CD4-positive, alpha-beta T cell treated with Interleukin-15 for 4 hours (primary cell): ENCODE measurements at regions not wholly inside any gene's neighbourhood (a gene's known extent, or its start where the extent isn't known, plus 50 kb on each side); places are given as distances from the start of the nearest gene placed in this dataset.
A peak's percentile ranks its signal among the peaks of the same experiment; 100 is the strongest.
"Not testable (repeated sequence)": the region's sequence is repeated elsewhere in the genome, so short reads cannot be mapped to it uniquely, and the experiment has no call there.

Source experiments
- DNase-seq: peaks from one replicate; pipeline ENCODE4 v3.0.0-alpha.2; 2020; ENCODE audit warnings: low spot score

DNA sequence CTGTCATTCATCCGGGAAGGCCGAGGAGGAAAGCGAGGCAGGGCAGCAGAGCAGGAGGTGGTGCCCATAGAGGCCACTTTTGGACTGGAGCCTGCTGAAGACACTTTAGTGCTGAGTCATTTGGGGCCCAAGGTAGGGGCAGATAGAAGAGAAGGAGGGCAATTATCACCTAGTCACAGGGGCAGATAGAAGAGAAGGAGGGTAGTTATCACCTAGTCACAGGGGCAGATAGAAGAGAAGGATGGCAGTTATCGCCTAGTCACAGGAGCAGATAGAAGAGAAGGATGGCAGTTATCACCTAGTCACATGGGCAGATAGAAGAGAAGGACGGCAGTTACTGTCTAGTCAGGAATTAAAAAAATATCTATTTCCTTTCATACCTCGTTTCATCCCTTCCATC is 1372.6 kb downstream of the FOXD4L5 start:
- not testable (repeated sequence) for DNase-seq

DNA sequence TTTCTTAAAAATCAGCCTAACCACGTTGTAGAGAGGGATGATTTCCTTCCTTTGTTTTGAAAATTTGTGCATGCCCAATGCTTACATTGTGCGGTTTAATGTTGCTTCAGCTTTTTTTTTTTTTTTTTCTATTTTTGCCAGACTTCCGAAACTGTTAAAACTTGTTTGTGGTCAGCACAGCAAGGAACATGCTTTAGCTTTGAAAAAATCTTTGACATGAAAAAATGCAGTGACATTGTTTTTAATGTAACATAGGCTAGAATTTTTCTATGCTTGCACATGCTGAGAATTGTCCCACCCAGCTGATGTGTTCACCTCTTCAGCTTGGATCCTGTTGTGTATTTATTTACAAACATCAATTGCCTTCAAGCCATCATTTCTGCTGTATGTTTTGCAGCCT is 1375.9 kb downstream of the FOXD4L5 start:
- DNase-seq, result not testable (repeated sequence)

DNA sequence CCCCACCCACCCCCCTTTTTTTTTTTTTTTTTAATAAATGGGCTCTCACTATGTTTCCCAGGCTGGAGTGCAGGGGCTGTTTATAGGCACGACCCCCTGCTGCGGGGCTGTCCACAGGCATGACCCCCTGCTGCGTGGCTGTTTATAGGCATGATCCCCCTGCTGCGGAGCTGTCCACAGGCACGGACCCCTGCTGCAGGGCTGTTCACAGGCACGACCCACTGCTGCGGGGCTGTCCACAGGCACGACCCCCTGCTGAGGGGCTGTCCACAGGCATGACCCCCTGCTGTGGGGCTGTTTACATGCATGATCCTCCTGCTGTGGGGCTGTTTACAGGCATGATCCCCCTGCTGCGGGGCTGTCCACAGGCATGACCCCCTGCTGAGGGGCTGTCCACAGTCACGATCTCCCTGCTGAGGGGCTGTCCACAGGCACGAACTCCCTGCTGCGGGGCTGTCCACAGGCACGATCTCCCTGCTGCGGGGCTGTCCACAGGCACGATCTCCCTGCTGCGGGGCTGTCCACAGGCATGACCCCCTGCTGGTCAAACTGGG is 1385.3 kb downstream of the FOXD4L5 start:
- not testable (repeated sequence) for DNase-seq

DNA sequence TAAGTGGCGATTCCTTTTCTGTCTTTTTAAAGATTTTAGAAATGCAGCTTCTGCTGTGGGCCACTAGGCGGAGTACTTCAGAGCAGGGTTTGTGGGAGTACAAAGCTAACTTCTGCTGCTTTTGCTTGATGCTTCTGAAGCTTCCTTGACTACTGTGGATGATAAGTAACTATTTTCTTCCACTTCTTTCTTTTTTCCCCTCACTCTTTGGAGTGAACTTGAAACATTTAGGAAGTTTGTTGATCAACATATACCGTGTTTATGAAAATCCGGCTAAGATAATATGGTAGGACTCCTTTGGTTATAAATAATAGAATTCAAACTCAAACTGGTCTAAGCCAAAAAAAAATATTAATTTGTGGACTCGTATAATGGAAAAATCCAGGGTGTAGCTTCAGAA is 1403.6 kb downstream of the FOXD4L5 start:
- DNase-seq, result not testable (repeated sequence)

DNA sequence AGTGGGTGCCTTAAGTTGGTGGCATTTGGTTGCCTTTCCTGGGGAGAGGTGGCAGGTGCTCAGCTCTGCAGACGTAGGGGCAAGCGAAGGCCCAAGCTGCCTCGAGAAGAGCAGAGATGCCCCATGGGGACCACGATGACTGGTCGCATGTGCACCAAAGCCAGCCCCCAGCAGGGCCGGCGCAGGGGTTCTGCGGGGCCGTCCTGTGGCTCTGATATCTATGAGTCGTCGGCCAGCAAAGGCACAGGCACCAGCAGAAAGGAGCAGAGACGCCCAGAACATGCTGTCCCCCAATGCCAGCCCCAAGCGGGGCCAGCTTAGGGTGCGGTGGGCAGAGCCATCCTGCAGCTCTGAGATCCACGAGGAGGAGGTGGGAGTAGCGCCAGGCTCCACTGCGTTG is 1408.6 kb downstream of the FOXD4L5 start:
- DNase-seq, result not testable (repeated sequence)

DNA sequence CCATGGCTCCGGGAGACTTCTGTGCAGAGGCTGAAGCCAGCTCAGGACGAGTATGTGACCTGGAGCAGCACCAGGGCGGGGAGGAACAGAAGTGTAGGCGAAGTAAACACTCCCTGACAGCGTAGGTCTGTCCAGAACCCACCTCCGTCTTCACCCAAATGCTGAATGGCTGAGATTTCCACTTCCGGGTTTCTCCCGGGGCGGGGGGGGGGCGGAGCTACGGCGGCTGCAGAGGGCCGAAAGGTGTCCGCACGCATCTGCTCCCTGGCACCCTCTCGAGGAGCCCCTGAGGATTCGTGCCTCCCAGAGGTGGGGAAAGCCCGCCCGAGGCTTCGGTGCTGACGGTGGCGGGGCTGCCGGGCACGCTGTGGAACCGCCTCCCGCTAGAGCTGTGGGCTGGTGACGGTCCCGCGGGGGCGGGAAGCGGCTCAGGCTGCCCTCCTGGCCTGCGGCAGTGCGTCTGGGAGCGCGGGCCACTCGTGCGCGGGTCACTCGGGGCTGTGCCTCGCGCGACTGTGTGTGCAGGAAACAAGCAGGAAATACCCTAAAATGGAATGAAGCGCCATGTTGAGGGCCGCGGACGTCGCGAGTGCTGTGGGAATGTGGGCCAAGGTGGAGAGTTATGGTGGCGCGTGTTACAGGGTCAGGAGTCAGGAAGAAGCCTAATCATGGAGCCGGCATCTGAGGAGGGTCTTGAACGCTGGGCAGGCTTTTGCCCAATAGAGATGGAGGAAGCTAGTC is 1425.4 kb downstream of the FOXD4L5 start:
- peak; percentile 56 for DNase-seq

DNA sequence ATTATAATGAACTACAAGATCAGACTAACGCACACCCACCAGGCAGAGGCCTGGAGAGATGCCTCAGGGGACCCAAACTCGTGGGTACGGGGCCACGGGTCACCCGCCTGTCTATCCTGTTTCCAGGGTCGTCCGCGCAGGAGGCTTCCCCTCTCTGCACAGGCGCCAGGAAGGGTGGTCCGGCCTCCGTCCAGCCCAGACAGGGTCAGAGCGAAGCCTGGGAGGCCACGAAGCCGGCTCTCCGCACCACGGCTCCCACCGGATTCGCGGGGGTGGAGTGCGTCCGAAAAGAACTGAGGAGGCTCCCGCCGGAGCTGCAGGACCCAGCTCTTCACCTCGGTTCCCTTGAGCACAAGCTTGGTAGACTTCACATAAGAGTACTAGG is 1425.9 kb downstream of the FOXD4L5 start:
- DNase-seq, result not testable (repeated sequence)

DNA sequence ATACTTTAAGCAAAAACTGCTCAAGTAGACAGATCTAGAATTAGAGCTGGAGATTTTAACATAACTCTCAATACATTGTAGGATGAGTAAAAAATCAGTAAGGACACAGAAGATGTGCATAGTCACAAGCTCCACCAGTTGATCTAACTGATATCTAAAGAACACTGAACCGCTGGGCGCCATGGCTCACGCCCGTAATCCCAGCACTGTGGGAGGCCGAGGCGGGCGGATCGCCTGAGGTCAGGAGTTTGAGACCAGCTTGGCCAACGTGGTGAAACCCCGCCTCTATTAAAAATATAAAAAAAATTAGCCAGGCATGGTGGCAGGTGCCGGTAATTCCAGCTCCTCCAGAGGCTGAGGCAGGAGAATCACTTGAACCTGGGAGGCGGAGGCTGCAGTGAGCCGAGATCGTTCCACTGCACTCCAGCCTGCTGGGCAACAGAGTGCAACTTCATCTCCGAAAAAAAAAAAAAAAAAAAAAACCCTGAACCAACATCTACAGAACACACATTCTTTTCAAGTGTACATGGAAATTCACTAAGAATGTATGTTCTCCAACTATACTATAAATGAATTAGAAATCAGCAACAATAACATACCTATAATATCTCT is 1431.8 kb downstream of the FOXD4L5 start:
- not testable (repeated sequence) for DNase-seq

DNA sequence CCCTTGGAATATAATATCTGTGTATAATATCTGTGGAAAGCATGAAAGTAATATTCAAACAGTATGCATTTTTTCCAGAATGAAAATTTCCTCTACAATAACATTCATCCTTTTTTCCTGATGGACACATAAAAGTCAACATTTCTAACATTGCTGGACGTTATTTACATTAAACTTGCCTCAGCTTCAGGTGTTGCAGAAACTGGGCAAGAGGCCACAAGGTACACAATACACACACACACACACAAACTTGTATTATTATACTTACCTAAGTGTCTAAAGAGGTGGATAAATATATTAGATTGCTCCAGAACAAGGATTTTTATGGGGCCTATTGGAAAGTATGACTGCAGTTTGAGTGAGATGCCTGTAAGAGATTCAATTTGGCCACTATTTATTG is 1460.2 kb downstream of the FOXD4L5 start:
- not testable (repeated sequence) for DNase-seq

DNA sequence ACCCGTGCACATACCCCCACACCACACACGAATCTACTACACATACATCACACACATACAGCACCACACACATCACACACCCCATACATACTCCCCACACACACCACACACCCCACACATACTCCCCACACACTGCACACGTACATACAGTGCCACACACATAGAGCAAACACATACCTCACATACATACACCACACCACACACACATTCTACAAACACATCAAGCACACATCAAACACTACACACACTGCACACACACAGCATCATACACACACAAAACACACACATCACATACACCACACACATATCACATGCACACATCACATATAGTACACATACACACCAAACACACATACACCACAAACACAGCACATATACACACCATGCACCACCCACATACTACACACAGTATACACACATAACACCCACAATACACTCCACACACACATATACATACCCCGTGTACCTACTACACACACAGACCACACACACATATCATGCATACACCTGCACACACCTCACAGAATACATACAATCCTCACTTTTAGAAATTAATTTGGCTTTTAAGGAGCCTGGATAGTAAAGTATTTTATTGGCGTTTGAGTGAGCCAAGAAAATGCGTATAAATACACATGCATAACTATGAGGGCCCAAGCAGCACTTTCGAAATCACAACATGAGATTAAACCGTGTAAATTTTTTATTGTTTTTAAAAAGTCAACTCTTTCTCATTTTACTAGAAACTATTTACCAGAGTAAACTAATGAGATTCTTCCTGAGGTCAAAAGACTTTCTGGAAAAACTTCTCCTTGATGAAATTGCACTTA is 1461.4 kb downstream of the FOXD4L5 start:
- not testable (repeated sequence) for DNase-seq

DNA sequence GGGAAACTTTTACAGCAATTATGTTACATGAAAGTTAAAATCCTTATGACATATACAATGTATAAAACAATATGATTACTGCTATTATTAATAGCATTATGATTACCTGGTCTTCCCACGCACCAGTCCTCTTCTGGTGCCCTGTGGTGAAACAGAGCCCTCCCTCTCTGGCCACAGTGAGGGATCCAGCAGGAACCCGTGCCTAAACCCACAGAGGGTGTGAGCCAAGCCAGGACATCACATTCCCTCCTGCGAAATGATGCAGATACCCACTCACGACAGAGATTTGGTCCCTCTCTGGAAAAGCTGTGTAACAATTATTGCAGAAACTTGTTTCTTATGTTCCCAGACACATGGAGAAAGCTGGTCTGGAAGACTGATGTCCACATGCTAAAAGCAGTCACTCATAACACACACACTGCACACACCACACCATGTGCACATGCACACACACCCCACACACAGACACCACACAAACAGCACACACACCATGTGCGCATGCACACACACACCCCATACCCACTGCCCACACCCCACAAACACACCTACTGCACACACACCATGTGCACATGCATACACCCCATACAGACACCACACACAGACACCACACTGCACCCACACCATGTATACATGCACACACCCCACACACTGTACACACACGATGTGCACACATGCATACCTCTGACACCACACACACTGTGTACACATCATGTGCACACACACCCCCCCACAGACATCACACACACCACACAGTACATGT is 1462.2 kb downstream of the FOXD4L5 start:
- DNase-seq, result not testable (repeated sequence)

DNA sequence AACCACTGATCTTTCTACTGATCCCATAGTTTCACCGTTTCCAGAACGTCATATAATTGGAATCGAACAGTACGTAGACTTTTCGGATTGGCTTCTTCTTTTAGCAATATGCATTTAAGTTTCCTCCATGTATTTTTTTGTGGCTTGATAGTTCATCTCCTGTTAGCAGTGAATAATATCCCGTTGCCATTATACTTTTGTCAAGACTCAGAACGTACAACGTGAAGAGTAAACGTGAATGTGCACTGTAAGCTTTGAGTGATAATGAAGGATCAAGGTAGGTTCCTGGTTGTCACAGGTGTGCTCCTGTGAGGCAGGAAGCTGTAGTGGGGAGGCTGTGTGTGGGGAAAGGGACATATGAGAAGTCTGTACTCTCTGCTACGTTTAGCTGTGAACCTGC is 1463.7 kb downstream of the FOXD4L5 start:
- not testable (repeated sequence) for DNase-seq

DNA sequence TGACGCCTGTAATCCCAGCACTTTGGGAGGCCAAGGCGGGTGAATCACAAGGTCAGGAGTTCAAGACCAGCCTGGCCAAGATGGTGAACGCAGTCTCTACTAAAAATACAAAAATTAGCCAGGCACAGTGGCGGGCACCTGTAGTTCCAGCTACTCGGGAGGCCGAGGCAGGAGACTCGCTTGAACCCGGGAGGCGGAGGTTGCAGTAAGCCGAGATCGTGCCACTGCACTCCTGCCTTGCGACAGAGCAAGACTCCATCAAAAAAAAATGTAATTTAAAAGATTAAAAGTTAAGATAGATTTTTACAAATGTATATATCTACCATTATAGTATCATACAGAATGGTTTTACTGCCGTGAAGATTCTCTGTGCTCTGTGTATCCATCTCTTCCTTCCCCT is 1464.1 kb downstream of the FOXD4L5 start:
- DNase-seq, result not testable (repeated sequence)

DNA sequence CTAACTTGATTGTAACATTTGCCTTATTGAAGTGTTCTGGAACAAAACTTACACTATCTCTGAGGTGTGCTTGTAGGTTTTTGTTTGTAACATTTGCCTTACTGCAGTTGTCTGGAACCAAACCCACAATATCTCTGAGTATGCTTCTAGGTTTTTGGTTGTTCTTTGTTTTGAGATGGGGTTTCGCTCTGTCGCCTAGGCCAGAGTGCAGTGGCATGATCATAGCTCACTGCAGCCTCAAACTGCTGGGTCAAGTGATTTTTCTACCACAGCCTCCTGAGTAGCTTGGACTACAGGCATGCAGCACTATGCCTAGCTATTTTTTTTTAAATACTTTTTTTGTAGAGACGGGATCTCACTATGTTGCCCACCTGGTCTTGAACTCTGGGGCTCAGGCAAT is 1464.6 kb downstream of the FOXD4L5 start:
- DNase-seq, result not testable (repeated sequence)

DNA sequence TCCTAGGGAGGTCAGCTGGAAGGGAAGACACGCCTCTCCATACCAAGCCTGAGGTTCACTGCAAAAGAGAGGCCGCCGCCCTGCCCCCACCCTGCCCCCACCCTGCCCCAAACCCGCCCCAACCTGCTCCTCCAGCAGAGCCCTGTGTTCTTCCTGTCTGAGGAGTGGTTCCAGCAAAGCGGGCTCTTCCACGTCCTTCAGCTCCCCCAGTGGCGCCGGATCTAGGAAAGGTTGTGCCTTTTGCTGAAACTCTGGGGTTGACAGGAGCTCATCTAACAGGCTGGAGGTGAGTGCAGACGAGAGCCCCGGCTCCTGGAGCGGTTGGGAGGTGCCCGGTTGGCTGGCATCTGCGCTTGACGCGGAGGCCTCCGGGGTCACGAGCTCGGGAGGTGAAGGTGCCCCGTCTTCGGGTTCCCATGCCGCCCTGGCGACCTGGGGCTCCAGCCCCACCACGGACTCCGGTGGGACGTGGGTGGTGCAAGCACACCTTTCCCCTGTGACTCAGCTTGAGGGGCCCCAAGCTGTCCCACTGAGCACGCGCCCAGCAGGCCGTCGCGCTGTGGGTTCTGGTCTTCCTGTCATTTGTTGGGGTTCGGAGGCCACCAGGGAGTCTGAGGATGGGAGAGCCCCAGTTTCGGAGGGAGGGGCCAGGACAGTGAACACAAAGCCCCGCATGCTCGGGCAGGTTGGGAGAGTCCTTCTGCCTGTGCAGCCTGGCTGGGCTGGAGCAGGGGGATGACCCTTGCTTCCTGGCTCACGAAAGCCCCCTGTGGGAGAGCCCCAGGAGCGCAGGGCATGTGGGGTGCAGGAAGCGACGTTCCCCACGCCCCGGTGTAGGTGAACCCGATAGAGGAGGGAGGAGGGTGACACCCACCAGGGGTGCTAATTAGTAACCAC is 1467.1 kb downstream of the FOXD4L5 start:
- peak; percentile 60 for DNase-seq

DNA sequence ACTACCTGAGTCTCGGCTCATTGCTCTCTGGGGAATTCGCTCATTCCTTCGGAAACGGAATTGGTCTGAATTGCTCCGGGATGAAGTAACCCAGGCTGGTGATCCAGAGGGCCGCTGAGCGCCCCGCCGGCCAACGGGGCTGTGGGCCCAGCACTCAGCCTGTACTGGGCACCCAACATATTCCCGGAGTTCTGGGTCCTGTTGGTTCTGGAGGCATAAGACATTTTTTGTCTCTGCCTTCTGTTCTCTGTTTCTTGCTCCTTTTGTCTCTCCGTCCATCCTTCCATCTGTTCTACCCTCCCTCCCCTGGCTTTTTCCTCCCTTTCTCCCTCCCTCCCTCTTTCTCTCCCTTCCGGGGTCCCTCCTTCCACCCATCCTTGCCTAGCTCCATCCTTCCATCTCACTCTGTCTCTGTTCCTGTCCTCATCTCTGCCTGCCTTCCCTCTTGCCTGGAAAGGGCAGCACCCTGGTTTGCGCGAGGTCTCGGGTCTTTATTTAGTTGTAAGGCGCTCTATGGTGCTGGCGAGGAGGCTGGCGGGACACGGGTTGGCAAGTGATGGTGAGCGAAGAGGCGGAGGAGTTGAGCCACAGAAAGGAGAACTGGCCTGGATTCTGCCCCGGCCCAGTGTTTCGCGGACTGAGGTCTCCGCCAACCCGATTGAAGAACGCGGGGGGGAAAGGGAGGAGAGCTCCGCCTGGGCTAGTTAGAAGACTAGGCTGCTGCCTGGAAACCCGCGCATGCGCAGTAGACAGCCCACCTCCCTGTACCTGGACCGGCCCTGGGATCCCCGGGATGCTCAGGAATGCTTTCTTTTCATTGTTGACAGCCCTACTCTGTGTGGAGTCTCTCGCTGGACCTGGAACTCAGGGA is 1468.0 kb downstream of the FOXD4L5 start:
- peak; percentile 58 for DNase-seq

DNA sequence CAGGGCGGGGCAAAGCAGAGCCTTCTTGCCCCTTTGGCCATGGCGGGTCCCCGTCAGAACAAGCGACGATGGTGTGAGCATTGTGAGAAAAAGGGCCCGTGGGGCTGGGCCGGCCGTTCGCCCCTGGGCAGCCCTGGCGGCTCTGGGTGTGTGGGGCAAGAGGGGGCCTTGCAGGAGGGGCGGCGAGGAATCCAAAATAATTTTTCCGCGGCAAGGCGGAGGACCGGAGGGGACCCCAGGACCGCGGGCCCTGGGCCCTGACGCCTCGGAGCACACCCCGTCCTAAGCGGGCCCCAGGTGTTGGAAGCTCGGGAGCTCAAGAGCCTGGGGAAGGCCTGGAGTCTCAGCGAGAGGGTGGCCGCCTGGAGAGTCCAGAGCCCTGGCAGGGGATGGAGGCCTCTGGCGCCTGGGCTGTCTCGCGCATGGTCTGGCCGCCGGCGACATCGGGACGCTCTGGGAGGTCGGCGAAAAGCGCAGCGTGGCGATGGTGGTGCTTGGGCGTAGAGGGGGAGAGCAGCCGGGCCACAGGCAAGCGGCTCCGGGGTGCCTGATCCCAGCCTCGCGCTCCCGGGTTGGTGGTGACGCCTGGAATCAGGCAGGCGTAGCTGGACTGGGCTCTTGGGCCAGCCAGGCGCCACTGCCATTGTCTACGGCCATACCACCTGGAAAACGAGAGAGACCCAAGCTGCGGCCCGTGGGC is 1469.9 kb downstream of the FOXD4L5 start:
- not testable (repeated sequence) for DNase-seq

DNA sequence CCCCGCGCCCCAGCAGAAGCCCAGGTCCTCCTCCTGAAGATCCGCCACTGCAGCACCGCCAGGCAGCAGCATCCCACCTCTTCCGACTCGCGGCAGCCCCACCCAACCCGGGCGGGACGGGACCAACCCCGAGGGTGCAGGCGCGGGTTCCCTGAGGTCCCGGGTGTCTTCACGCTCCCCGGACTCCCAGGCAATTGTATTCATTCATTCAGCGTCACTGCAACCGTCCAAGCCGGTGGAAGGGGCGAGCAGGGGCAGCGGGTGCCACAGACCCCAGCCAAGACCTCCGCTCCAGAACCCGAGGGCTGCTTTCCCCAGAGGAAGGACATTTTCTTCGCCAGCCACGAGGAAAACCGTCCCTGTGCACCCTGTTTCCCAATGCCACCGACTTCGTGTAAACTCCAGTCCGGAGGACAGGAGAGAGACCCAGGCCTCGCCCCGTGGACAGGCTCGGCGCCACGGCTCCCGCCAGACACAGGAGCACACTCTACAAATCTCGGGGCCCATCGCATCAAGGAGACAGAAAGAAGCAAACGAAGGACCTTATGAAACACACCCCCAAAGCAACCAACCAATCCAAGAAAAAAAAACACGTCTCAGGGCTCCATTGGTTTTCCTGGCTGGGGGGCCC is 1471.5 kb downstream of the FOXD4L5 start:
- DNase-seq, result not testable (repeated sequence)

DNA sequence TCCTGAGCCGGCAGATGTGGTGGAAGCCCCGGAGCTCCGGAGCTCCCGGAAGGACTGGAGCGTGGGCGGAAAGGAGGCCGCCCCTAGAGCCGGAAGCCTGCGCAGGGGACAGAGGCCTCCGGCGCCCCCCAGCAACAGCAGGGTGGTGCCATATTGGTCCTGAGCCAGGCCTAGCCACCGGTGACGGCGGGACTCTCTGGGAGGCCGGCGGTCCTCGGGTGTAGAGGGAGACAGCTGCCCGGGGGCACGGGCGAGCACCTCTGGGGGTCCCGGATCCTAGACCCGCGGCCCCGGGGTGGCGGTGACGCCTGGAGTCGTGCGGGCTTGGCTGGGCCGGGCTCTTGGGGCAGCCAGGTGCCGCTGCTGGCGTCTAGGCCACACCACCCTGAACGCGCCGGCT is 1472.2 kb downstream of the FOXD4L5 start:
- DNase-seq, result not testable (repeated sequence)
